Stimulated activated CD4-positive, alpha-beta T cell treated with anti-CD3 and anti-CD28 coated beads, Interleukin-2, amount 100 ng/mL, for 4 hours (primary cell): ENCODE measurements at regions not wholly inside any gene's neighbourhood (a gene's known extent, or its start where the extent isn't known, plus 50 kb on each side); places are given as distances from the start of the nearest gene placed in this dataset.

Experiments
- DNase-seq: peaks from one replicate; pipeline ENCODE4 v3.0.0-alpha.2; 2020; ENCODE audit warnings: low read depth

GRCh38 chr20:48276021-48276342, 490.7 kb upstream of the SULF2 start:
- no peak for DNase-seq

GRCh38 chr20:48275286-48276020, 490.2 kb upstream of the SULF2 start:
- DNase-seq: no peak

GRCh38 chr20:48273843-48274242, 488.6 kb upstream of the SULF2 start:
- no peak for DNase-seq

GRCh38 chr20:48270885-48271284, 485.6 kb upstream of the SULF2 start:
- no peak for DNase-seq

- DNase-seq: no peak
Measured at GRCh38 chr20:48267860-48268633, 482.8 kb upstream of the SULF2 start.

- no peak for DNase-seq
Measured at GRCh38 chr20:48266571-48266970, 481.3 kb upstream of the SULF2 start.

- no peak for DNase-seq
Measured at GRCh38 chr20:48265791-48266190, 480.5 kb upstream of the SULF2 start.

GRCh38 chr20:48262955-48263354, 477.7 kb upstream of the SULF2 start:
- DNase-seq: no peak

- no peak for DNase-seq
Measured at GRCh38 chr20:48262466-48262865, 477.2 kb upstream of the SULF2 start.

GRCh38 chr20:48261398-48261910, 476.2 kb upstream of the SULF2 start:
- no peak for DNase-seq

GRCh38 chr20:48260129-48260756, 475.0 kb upstream of the SULF2 start:
- no peak for DNase-seq

- no peak for DNase-seq
Measured at GRCh38 chr20:48259456-48259855, 474.2 kb upstream of the SULF2 start.

- no peak for DNase-seq
Measured at GRCh38 chr20:48257833-48258232, 472.6 kb upstream of the SULF2 start.

- DNase-seq: no peak
Measured at GRCh38 chr20:48247961-48248360, 462.7 kb upstream of the SULF2 start.

GRCh38 chr20:48246061-48246790, 460.9 kb upstream of the SULF2 start:
- DNase-seq: no peak

- no peak for DNase-seq
Measured at GRCh38 chr20:48242623-48243022, 457.3 kb upstream of the SULF2 start.

GRCh38 chr20:48241482-48241881, 456.2 kb upstream of the SULF2 start:
- no peak for DNase-seq

- no peak for DNase-seq
Measured at GRCh38 chr20:48238781-48239180, 453.5 kb upstream of the SULF2 start.

GRCh38 chr20:48238326-48238725, 453.0 kb upstream of the SULF2 start:
- no peak for DNase-seq

GRCh38 chr20:48236000-48236970, 451.0 kb upstream of the SULF2 start:
- no peak for DNase-seq

GRCh38 chr20:48234951-48235350, 449.7 kb upstream of the SULF2 start:
- no peak for DNase-seq
